ENCODE measurements at regions not wholly inside any gene's neighbourhood (a gene's known extent, or its start where the extent isn't known, plus 50 kb on each side); places are given as distances from the start of the nearest gene placed in this dataset.

- Histone ChIP-seq H3K4me3 (replicated peaks in 1 of 2; ENCODE audit: low read depth in 1 of 2, low read length in 2 of 2) (no peak overlapping the region), H3K9me3 (ENCODE audit: control insufficient read depth in 1 of 2, insufficient read depth in 1 of 2, low read depth in 1 of 2, low read length in 2 of 2) (no peaks in the 10 kb centered on the region), H3K36me3 (ENCODE audit: control insufficient read depth in 1 of 2, insufficient read depth in 2 of 2, low read length in 2 of 2) (no peaks in the 10 kb centered on the region), H3K79me2 (ENCODE audit: insufficient read depth, low read length) (no peaks in the 10 kb centered on the region), H3K27me3 (ENCODE audit: insufficient read depth, low read length) (peaks cover 25% of the 10 kb centered on the region), H3K9me2 (ENCODE audit: insufficient read depth) (no peaks in the 10 kb centered on the region), H3K27ac (ENCODE audit: low read depth, low read length) (no peak overlapping the region), H4K20me1 (ENCODE audit: insufficient read depth) (no peaks in the 10 kb centered on the region), H3K4me2 (ENCODE audit: low read length) (no peak overlapping the region), H2AFZ (ENCODE audit: low read depth, low read length, poor library complexity, severe bottlenecking) (no peak overlapping the region), H3K4me1 (ENCODE audit: control insufficient read depth in 1 of 2, insufficient read depth in 2 of 2, low read length in 2 of 2) (no peaks in the 10 kb centered on the region), H3K9ac (ENCODE audit: low read length) (no peak overlapping the region)
- TF ChIP-seq FOSL1 (IDR thresholded peaks at IDR 0.05; ENCODE audit: low read depth) = no peak
- no peak for TF ChIP-seq CBX3 (IDR thresholded peaks at IDR 0.05; ENCODE audit: low read depth)
- no peak for TF ChIP-seq RAD21 (IDR thresholded peaks at IDR 0.05; ENCODE audit: low read depth)
- TF ChIP-seq SP1 (IDR thresholded peaks at IDR 0.05; ENCODE audit: low read depth) = no peak
- TF ChIP-seq EGR1 (IDR thresholded peaks at IDR 0.05; ENCODE audit: low read depth) = no peak
- no peak for TF ChIP-seq SRF (IDR thresholded peaks at IDR 0.05; ENCODE audit: low read depth)
- TF ChIP-seq, protein P1, sequence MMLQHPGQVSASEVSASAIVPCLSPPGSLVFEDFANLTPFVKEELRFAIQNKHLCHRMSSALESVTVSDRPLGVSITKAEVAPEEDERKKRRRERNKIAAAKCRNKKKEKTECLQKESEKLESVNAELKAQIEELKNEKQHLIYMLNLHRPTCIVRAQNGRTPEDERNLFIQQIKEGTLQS (IDR thresholded peaks at IDR 0.05) = no peak
- no peak for TF ChIP-seq ELF1 (IDR thresholded peaks at IDR 0.05; ENCODE audit: borderline replicate concordance, low read depth)
- no peak for TF ChIP-seq POLR2AphosphoS5 (IDR thresholded peaks at IDR 0.05; ENCODE audit: low read depth, low read length)
- TF ChIP-seq SIN3A (IDR thresholded peaks at IDR 0.05; ENCODE audit: low read depth) = no peak
- no peak for TF ChIP-seq EZH2phosphoT487 (IDR thresholded peaks at IDR 0.05; ENCODE audit: borderline replicate concordance)
- TF ChIP-seq, protein P2, sequence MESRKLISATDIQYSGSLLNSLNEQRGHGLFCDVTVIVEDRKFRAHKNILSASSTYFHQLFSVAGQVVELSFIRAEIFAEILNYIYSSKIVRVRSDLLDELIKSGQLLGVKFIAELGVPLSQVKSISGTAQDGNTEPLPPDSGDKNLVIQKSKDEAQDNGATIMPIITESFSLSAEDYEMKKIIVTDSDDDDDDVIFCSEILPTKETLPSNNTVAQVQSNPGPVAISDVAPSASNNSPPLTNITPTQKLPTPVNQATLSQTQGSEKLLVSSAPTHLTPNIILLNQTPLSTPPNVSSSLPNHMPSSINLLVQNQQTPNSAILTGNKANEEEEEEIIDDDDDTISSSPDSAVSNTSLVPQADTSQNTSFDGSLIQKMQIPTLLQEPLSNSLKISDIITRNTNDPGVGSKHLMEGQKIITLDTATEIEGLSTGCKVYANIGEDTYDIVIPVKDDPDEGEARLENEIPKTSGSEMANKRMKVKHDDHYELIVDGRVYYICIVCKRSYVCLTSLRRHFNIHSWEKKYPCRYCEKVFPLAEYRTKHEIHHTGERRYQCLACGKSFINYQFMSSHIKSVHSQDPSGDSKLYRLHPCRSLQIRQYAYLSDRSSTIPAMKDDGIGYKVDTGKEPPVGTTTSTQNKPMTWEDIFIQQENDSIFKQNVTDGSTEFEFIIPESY (IDR thresholded peaks at IDR 0.05; ENCODE audit: extremely low read depth, insufficient replicate concordance, low read length) = no peak
- TF ChIP-seq CEBPB (IDR thresholded peaks at IDR 0.05; ENCODE audit: low read depth) = no peak
- no peak for TF ChIP-seq EZH2 (IDR thresholded peaks at IDR 0.05)
- TF ChIP-seq ZNF274 (IDR thresholded peaks at IDR 0.05; ENCODE audit: low read depth, low read length) = no peak
- DNase-seq (ENCODE audit: low read depth, low spot score) (no peak), ATAC-seq (no peak)
- intact Hi-C loops (cut with micrococcal nuclease) = no loop called here
- ChIA-PET POLR2A (no interaction called here), RAD21 (ENCODE audit: low non-redundant PET in 1 of 2, low total read pairs in 2 of 2, uncharacterized antibody in 2 of 2, unreplicated experiment in 2 of 2) (no interaction called here), CTCF (no interaction called here)
- no TSS peak for BruUV-seq (replicated peaks)
These were observed 228.3 kb upstream of the ZNF32 start for GRCh38 chr10:43876976-43877375.

All from HCT116 (cell line).